ENCODE measurements at regions not wholly inside any gene's neighbourhood (a gene's known extent, or its start where the extent isn't known, plus 50 kb on each side); places are given as distances from the start of the nearest gene placed in this dataset.

- no peak for TF ChIP-seq CTCF (IDR thresholded peaks at IDR 0.05)
- TF ChIP-seq EZH2 (IDR thresholded peaks at IDR 0.05; ENCODE audit: borderline replicate concordance, insufficient read depth, low read depth, low read length, poor library complexity, severe bottlenecking), result no peak
Measured at GRCh38 chr5:87053146-87053545, 214.5 kb upstream of the RASA1 start.

Data from B cell (primary cell).